C4-2B (cell line): ENCODE measurements at regions not wholly inside any gene's neighbourhood (a gene's known extent, or its start where the extent isn't known, plus 50 kb on each side); places are given as distances from the start of the nearest gene placed in this dataset.

Experiments used
- H3K27ac ChIP-seq: fragments of 450-650 bp; 2 replicates; pipeline ENCODE4 v1.5.1; 2017
- ZFX ChIP-seq: fragments of 450-650 bp; IDR thresholded peaks from 2 replicates; pipeline ENCODE4 v1.6.1; 2017
- TF ChIP-seq, protein P1 (sequence below): fragments of 450-650 bp; conservative IDR thresholded peaks from 2 replicates; pipeline ENCODE4 v1.5.1; 2017; ENCODE audit warnings: mild to moderate bottlenecking

DNA sequence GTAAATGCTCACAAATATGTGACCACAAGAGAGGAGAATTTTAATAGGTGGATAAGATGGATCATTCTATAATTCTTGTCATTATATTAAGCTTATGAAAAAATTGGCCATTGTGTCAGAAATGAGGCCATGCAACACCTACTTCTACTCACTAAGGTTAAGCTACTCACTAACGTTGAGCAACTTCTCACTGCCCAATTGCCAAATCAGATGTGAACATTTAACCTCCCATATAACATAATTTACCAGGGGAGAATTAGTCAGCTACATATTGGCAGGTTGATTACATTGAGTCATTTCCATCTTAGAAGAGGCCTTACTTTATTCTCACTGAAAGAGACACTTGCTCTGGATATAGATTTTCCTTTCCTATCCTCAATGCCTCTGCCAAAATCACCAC lies 211.2 kb upstream of the DGKB start:
- no peak for TF ChIP-seq ZFX
- TF ChIP-seq, protein P1, sequence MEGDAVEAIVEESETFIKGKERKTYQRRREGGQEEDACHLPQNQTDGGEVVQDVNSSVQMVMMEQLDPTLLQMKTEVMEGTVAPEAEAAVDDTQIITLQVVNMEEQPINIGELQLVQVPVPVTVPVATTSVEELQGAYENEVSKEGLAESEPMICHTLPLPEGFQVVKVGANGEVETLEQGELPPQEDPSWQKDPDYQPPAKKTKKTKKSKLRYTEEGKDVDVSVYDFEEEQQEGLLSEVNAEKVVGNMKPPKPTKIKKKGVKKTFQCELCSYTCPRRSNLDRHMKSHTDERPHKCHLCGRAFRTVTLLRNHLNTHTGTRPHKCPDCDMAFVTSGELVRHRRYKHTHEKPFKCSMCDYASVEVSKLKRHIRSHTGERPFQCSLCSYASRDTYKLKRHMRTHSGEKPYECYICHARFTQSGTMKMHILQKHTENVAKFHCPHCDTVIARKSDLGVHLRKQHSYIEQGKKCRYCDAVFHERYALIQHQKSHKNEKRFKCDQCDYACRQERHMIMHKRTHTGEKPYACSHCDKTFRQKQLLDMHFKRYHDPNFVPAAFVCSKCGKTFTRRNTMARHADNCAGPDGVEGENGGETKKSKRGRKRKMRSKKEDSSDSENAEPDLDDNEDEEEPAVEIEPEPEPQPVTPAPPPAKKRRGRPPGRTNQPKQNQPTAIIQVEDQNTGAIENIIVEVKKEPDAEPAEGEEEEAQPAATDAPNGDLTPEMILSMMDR: no peak
- no peak overlapping the region for H3K27ac ChIP-seq

DNA sequence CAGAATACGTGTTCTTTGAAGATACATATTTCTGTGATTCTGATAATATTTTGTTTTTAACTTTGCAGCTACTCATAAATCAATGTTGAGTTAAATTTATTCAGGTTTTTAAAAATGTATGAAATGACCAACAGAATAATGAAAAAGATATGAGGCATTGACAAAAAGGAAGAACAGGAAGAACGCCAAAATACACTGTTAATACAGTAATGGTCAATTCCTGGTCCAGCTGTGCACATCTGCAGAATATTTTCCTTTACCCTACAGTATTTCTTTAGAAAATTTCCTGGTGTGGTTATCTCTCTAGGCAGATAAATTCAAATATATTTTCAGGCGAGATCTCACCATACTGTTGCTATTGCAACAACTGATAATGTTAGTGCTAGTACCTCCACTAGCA lies 203.2 kb upstream of the DGKB start:
- H3K27ac ChIP-seq: no peak overlapping the region
- TF ChIP-seq, protein P1: no peak
- TF ChIP-seq ZFX: no peak

DNA sequence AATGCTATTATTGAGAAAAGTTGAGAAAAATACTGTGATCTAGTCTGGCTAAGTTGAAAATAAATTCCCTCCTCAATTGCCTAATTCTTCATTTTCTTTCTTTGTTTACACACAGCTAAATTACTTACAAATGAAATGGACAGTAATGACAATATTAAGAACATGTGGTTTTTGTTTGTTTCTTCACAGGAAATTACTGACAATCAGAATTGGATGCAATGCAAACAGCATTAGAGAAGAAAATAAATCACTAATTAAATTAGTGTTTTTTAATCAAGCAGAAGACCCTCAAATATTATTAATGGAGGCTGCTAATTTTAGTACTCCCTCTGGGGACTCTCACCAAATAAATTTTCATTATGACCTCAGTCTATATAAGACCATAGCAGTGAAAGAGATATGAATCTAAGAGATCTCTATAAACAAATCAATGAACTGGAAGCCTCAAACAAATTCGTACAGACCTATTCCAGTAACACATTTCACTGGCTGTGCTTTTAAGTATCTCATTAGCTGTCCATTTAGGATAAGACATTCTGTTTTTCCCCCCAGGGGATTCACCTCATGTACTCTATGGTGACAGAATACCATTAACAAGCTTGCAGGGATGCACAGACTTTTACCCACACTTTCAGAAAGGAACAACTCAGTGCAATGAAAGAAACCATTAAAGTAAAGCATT lies 202.0 kb upstream of the DGKB start:
- TF ChIP-seq, protein P1: no peak
- TF ChIP-seq ZFX: no peak
- H3K27ac ChIP-seq: no peak overlapping the region

DNA sequence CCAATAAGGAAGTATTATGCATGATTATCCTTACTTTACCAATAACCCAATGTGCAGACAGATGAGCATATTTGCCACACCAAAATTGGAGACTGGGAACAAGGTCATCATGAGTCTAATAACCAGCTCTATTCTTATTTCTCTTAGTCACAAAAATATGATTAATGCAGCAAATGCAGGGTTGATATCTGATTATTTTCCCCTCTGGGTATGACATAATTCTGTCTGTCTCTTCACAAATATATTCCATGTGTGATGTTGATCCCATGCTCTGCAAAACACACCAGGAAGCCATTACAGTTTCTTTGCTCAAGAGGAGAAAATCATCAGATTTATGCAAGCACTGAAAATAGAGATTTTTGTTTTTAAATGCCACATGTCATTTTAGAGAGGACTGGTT lies 196.5 kb upstream of the DGKB start:
- TF ChIP-seq ZFX: no peak
- TF ChIP-seq, protein P1: no peak
- no peak overlapping the region for H3K27ac ChIP-seq

DNA sequence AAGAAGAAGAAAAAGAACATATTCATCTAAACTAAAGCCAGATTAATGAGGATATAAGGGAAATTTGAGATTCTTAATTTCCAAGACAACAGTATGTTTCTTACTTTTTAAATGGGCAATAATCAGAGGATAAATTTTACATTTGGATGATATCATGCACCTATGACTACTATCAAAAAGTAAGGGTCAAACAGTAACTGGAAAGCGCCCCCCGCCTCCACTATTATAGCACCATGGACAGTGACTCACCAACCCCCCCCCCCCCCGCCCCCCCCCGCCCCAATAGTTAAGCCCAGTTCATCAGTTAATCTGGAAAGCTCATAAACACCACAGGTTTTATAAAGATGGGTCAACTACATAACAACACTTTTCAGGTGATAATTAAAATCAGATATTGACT lies 194.3 kb upstream of the DGKB start:
- TF ChIP-seq, protein P1: no peak
- no peak for TF ChIP-seq ZFX
- no peak overlapping the region for H3K27ac ChIP-seq

DNA sequence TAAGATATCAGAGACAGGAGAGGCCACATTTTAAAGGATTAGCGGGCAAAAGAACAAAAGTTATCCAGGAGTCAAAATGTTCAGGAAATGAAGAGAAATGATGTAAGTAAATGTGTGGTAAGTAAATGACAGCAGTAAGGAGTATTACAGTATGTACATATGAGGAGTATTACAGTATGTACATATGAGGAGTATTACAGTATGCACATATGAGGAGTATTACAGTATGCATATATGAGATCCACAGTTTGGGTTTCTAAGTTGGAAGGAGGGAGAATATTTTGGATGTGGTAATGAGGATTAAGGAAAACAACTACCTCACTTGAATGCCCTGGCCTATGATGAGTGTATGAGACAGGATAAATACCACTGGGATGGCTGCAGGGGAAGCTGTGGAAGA lies 192.4 kb upstream of the DGKB start:
- H3K27ac ChIP-seq: no peak overlapping the region
- TF ChIP-seq, protein P1: no peak
- TF ChIP-seq ZFX: no peak

DNA sequence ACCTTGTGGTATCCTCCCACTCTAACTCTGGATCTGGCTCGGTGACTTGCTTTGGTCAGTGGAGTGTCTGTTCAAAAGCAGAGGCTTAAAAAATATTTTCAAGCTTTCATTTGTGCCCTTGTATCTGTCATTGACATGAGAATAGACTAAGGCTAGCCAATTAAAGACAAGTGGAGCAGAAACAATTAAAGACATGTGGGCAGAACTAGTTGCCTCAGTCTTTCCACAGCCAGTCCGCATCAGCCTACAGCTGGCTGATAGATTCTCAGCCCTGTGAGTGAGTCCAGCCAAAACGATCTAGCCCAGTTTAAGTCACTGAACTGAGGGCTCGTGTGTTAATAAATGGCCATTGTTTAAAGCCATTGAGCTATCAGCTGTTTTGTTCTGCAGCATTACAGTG lies 185.2 kb upstream of the DGKB start:
- TF ChIP-seq ZFX: no peak
- TF ChIP-seq, protein P1: no peak
- H3K27ac ChIP-seq: no peak overlapping the region
